WTC11 (cell line): ENCODE measurements at regions not wholly inside any gene's neighbourhood (a gene's known extent, or its start where the extent isn't known, plus 50 kb on each side); places are given as distances from the start of the nearest gene placed in this dataset.

Experiments used
- ATF3 ChIP-seq: sonication (generic); formaldehyde crosslinking; conservative IDR thresholded peaks from 2 replicates; pipeline ENCODE4 v1.8.1; 2022; ENCODE audit warnings: mild to moderate bottlenecking, missing genetic modification reagents
- CTCF ChIP-seq: fragments of 200-600 bp; IDR thresholded peaks from 2 replicates; pipeline ENCODE4 v1.8.0; 2022; ENCODE audit warnings: antibody characterized with exemption
- IRF1 ChIP-seq: sonication (generic); formaldehyde crosslinking; IDR thresholded peaks from 2 replicates; pipeline ENCODE4 v1.8.0; 2023; ENCODE audit warnings: missing genetic modification reagents
- MXD4 ChIP-seq: fragments of 250-450 bp; sonication (Bioruptor Pico); IDR thresholded peaks from 2 replicates; pipeline ENCODE4 v1.8.0; 2021; ENCODE audit warnings: mild to moderate bottlenecking, moderate library complexity, borderline replicate concordance
- TF ChIP-seq, protein P1 (sequence below): sonication (generic); formaldehyde crosslinking; IDR thresholded peaks from 2 replicates; pipeline ENCODE4 v1.8.1; 2022; ENCODE audit warnings: missing genetic modification reagents, borderline replicate concordance

DNA sequence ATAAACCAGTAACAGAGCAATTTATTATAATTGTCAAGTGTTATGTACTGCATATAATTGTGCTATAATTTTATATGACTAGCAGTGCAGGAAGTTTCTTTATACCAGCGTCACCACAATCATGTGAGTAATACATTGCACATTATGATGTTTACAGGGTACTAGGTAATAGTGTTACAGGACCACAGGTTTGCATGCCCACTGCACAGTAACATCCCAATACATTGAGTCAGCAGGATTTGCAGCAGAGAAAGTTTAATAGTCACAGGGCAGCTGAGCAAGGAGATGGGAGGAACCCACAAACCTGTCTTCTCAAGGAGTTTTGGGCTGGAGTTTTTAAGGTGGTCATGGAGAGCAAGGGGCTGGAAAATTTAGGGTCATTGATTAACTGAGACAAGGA, 1042.9 kb upstream of the ACVR2A start:
- TF ChIP-seq MXD4 (CRISPR knock-in tag) (no peak), CTCF (no peak), ATF3 (CRISPR knock-in tag) (no peak), IRF1 (CRISPR knock-in tag) (no peak)
- TF ChIP-seq, protein P1, sequence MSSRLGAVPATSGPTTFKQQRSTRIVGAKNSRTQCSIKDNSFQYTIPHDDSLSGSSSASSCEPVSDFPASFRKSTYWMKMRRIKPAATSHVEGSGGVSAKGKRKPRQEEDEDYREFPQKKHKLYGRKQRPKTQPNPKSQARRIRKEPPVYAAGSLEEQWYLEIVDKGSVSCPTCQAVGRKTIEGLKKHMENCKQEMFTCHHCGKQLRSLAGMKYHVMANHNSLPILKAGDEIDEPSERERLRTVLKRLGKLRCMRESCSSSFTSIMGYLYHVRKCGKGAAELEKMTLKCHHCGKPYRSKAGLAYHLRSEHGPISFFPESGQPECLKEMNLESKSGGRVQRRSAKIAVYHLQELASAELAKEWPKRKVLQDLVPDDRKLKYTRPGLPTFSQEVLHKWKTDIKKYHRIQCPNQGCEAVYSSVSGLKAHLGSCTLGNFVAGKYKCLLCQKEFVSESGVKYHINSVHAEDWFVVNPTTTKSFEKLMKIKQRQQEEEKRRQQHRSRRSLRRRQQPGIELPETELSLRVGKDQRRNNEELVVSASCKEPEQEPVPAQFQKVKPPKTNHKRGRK, result no peak
